Middle frontal gyrus (tissue), 1 donor: ENCODE measurements at regions not wholly inside any gene's neighbourhood (a gene's known extent, or its start where the extent isn't known, plus 50 kb on each side); places are given as distances from the start of the nearest gene placed in this dataset.
"Not testable (repeated sequence)": the region's sequence is repeated elsewhere in the genome, so short reads cannot be mapped to it uniquely, and the experiment has no call there.

Experiments used
- DNase-seq: peaks from one replicate; pipeline ENCODE4 v3.0.0-alpha.2; 2015; ENCODE audit warnings: low spot score; ENCODE audit errors: extremely low spot score

- no peak for DNase-seq
Observed at GRCh38 chr4:25474690-25475089, 97.6 kb downstream of the ANAPC4 start.

DNA sequence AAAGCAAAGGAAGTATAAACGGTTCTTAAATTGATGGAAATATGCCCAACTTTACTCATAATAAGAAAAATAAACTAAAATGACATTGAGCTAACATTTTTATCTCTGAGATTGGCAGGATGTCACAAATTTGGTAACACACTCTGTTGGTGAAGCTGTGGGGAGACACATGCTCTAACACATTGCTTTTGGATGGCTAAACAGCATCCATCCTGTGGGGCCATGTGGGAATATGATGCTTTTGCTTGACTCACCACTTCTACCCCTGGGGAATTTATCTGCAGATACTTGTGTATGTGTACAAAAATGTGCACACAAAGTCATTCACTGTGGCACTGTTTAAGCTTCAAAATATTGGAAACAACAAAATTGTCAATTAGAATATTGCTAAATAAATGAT, 100.2 kb downstream of the ANAPC4 start:
- DNase-seq: no peak

GRCh38 chr4:25481648-25482047, 104.6 kb downstream of the ANAPC4 start:
- DNase-seq: no peak

- no peak for DNase-seq
Observed at GRCh38 chr4:25484243-25484721, 107.2 kb downstream of the ANAPC4 start.

- DNase-seq: no peak
Observed at GRCh38 chr4:25485104-25485503, 108.0 kb downstream of the ANAPC4 start.

GRCh38 chr4:25486171-25486570, 109.1 kb downstream of the ANAPC4 start:
- DNase-seq: no peak

- DNase-seq: no peak
Observed at GRCh38 chr4:25487155-25487554, 110.1 kb downstream of the ANAPC4 start.

GRCh38 chr4:25489253-25489797, 112.3 kb downstream of the ANAPC4 start:
- no peak for DNase-seq

DNA sequence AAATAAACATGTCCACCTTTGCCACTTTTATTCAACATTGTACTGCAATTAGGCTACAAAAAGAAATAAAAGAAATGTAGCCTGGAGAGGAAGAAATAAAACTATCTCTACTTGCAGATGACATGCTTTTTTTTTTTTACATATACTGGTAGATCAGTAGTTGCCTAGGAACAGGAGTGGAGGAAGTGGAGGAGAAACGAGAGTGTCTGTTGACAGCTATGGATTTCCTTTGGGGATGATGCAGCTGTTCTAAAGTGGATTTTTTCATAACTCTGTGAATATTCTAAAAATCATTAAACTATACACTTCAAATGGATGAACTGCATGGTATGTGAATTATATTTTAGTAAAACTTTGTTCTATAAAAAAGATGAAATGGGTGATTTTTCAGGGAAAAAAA, 116.4 kb downstream of the ANAPC4 start:
- no peak for DNase-seq

- no peak for DNase-seq
Observed at GRCh38 chr4:25494166-25494565, 117.1 kb downstream of the ANAPC4 start.

- DNase-seq: no peak
Observed at GRCh38 chr4:25500626-25501316, 123.7 kb downstream of the ANAPC4 start.

DNA sequence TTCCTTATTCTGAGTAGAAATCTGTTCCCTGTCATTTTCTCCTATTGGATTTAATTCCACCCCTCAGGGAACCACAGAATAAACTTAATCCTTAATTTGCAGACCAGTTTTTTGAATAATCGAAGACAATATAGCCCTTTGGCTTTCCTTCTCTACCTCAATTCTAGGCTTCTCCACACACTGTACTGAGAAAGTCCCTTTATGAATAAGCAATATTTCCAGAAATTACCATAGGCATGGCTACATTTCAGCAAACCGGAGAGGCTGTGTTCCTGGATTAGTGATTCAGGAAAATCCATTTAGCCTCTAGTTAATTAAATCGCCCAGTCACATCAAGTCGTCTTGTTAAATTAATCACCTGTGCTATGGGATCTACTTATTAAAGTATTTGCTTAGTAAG, 125.1 kb downstream of the ANAPC4 start:
- DNase-seq: no peak

DNA sequence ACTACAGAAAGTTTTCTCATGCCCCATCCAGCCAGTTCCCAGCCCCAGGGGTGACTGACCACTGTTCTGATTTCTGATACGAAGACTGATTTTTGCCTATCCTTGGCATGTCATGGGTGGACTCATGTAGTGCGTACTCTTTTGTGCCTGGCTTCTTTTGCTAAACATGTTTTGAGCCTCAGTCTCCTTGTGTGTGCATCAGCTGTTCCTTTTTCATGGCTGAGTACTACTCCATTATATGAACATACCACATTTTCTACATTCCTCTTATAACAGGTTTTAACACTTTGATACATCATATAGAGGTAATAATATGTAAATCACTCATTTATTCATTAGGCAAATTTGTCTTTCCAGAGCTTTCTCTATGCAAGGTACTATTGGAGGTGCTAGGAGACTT, 126.7 kb downstream of the ANAPC4 start:
- no peak for DNase-seq

- DNase-seq: no peak
Observed at GRCh38 chr4:25504932-25505636, 128.0 kb downstream of the ANAPC4 start.

DNA sequence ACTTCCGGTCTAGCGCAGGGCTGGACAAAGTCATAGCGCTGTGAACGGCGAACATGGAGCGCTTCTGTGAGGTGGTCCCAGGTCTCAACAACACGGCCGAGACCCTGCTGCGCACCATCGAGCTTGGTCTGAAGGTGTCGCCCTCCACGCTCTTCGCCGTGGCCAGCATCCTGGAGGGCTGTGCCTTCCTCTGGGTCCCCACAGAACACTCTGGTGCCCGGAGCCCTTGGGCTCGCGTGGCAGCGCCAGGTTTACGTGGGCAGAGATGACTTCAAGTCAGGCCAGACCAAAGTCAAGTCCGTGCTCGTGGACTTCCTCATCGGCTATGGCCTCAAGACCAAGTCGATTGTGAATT, 128.6 kb downstream of the ANAPC4 start:
- no peak for DNase-seq

DNA sequence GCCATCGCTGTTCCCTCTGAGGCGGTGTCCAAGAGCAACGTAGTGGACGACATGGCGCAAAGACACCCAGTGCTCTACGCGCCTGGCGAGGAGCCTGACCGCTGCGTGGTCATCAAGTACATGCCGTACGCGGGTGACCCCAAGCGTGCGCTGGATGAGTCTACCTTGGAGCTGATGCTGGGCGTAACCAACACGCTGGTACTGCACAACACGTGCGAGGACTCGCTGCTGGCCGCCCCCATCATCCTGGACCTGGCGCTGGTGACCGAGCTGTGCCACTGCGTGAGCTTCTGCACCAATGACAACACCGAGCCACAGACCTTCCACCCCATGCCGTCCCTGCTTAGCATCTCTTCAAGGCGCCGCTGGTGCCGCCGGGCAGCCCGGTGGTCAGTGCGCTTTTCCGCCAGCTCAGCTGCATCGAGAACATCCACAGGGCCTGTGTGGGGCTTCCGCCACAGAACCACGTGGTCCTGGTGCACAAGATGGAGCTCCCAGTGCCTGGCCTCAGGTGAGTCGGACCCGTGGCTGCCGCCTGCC, 129.0 kb downstream of the ANAPC4 start:
- DNase-seq: no peak

DNA sequence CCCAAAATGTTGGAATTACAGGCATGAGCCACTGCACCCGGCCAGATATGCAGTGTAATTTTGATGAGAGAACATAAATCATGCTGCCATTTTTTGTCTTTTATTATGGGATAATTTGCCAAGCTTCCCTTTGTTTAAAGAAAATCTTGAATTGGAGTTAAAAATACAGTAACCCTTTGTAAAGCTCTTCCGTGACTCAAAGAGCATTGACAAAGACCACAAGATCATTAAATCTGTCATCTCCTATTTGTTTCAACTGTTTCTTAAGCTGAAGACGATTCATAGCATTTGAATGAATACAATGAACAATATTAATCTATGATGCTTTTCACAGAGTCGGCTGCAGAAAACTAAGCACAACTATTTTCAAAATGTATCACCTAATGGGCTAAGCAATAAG, 132.6 kb downstream of the ANAPC4 start:
- DNase-seq: no peak

DNA sequence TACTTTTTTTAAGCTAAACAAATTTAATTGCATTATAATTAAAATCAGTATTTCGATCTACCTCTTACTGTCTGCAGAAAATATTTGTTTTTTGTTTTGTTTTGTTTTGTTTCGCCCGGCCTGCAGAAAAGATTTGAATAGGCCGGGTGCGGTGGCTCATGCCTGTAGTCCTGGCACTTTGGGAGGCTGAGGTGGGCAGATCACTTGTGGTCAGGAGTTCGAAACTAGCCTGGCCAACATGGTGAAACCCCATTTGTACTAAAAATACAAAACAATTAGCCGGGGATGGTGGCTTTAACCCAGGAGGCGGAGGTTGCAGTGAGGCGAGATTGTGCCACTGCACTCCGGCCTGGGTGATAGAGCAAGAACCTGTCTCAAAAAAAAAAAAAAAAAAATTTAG, 134.8 kb downstream of the ANAPC4 start:
- DNase-seq: not testable (repeated sequence)

DNA sequence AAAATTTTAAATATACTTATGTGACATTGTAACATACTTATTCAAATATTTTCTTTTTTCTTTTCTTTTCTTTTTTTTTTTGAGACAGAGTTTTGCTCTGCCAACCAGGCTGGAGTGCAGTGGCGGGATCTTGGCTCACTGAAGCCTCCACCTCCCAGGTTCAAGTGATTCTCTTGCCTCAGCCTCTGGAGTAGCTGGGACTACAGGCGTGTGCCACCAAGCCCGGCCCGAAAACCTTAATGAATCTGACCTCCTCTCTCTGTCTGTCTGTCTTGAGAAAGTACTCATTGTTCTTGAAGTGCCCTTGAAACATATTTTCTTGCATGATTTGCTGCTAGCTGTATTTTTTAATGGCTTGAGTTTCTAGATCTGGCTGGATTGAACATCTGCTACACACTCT, 136.8 kb downstream of the ANAPC4 start:
- DNase-seq: no peak

DNA sequence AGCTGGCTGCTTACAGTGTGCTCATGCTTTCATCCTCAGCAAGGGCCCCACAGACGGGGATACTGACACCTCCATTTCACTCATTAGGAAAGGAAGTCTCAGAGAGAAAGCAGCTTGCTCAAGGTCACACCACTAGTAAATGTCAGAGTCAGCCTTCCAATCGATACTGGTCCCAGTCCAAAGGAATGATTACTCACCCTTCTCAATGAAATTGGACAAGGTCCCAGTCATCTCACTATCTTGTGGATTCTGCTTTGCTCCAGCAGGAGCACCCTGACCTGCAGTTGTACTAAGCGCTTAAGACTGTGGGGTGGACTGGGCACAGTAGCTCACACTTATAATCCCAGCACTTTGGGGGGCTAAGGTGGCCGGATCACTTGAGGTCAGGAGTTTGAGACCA, 132.2 kb upstream of the SLC34A2 start:
- DNase-seq: no peak

GRCh38 chr4:25524663-25525062, 131.0 kb upstream of the SLC34A2 start:
- no peak for DNase-seq

DNA sequence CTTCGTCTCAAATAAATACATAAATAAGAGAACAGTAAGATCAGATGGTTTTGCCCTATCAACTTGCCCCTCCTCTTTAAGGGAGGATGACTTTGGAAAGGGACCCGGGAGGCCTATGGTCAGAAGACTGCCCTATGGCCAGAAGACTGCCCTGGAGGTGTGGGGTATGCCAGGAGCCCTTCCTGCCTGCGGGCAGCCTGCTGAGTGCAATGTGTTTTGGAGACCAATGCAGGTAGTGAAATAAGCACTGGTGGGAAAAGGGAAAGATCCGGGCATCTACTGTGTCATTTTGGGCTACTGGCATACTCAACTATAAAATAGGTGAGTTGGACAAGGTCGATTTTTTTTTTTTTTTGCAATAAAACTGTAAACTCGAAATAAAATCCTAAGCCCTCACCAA, 129.8 kb upstream of the SLC34A2 start:
- no peak for DNase-seq

DNA sequence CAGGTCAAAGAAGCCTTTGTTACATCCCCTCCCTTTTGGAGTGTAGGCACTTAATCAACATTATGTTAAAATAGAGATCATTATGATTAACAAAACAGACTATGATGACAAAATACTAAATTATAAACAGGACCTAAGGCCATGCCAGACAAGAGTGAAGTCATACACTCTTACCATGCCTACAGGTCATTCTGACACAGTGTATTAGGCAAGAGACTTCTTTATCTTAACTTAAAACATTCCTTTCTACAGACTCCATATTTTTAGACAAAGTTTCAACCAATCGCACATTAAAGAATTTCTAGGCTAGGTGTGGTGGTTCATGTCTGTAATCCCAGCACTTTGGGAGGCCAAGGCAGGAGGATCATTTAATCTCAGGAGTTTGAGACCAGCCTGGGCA, 128.6 kb upstream of the SLC34A2 start:
- DNase-seq: no peak
